BLaER1 treated with 17β-estradiol and CSF1 and Interleukin-3, amounts not matched to agents 10 nM and 100 nM (cell line): ENCODE measurements at regions not wholly inside any gene's neighbourhood (a gene's known extent, or its start where the extent isn't known, plus 50 kb on each side); places are given as distances from the start of the nearest gene placed in this dataset.

Experiments
- H3K27ac ChIP-seq, 11 experiments: shearing (Covaris generic); formaldehyde crosslinking; 2 replicates each; pipeline ENCODE4 v1.8.1; 2022
- H3K27me3 ChIP-seq, 11 experiments: shearing (Covaris generic); formaldehyde crosslinking; 2 replicates each; pipeline ENCODE4 v1.8.1; 2022
- H3K36me3 ChIP-seq, 11 experiments: shearing (Covaris generic); formaldehyde crosslinking; 2 replicates each; pipeline ENCODE4 v1.8.1; 2022
- H3K4me1 ChIP-seq, 10 experiments: shearing (Covaris generic); formaldehyde crosslinking; 2 replicates each; pipeline ENCODE4 v1.8.1; 2022
- H3K4me2 ChIP-seq, 11 experiments: shearing (Covaris generic); formaldehyde crosslinking; 2 replicates each; pipeline ENCODE4 v1.8.1; 2022
- H3K4me3 ChIP-seq, 10 experiments: shearing (Covaris generic); formaldehyde crosslinking; 2 replicates each; pipeline ENCODE4 v1.8.1; 2022
- H3K9ac ChIP-seq, 11 experiments: shearing (Covaris generic); formaldehyde crosslinking; 2 replicates each; pipeline ENCODE4 v1.8.1; 2022
- H3K9me3 ChIP-seq, 11 experiments: shearing (Covaris generic); formaldehyde crosslinking; replicated peaks in 1 of 11; 2 replicates each; pipeline ENCODE4 v1.8.1; 2022
- H4K20me1 ChIP-seq, 11 experiments: shearing (Covaris generic); formaldehyde crosslinking; 2 replicates each; pipeline ENCODE4 v1.8.1; 2022
- Cebpa-rat ChIP-seq, 11 experiments: shearing (Covaris generic); IDR thresholded peaks; 2 replicates each; pipeline ENCODE4 v1.8.1; 2022

- no peak overlapping the region for H3K27ac ChIP-seq
- no peaks in the 10 kb centered on the region for H3K27me3 ChIP-seq
- no peak for TF ChIP-seq Cebpa-rat (IDR thresholded peaks at IDR 0.05)
- H3K4me3 ChIP-seq = no peak overlapping the region
- no peaks in the 10 kb centered on the region for H3K9me3 ChIP-seq
- H3K36me3 ChIP-seq = no peaks in the 10 kb centered on the region
- no peak overlapping the region for H3K9ac ChIP-seq
- H4K20me1 ChIP-seq = no peaks in the 10 kb centered on the region
- H3K4me2 ChIP-seq = no peak overlapping the region
- H3K4me1 ChIP-seq = no peaks in the 10 kb centered on the region
These were observed 68.5 kb upstream of the FHIP2A start for GRCh38 chr10:114753126-114753525.

- H3K27ac ChIP-seq = no peak overlapping the region
These were observed 66.9 kb upstream of the FHIP2A start for GRCh38 chr10:114754445-114755320.

GRCh38 chr10:114755537-114755936 lies 66.0 kb upstream of the FHIP2A start:
- TF ChIP-seq Cebpa-rat (IDR thresholded peaks at IDR 0.05) = no peak
- no peak overlapping the region for H3K4me2 ChIP-seq
- H3K9me3 ChIP-seq = no peaks in the 10 kb centered on the region
- H3K27me3 ChIP-seq = no peaks in the 10 kb centered on the region
- no peaks in the 10 kb centered on the region for H4K20me1 ChIP-seq
- no peak overlapping the region for H3K27ac ChIP-seq
- H3K4me3 ChIP-seq = no peak overlapping the region
- H3K36me3 ChIP-seq = no peaks in the 10 kb centered on the region
- H3K9ac ChIP-seq = no peak overlapping the region
- no peaks in the 10 kb centered on the region for H3K4me1 ChIP-seq

More at GRCh38 chr10:114754445-114755320, 66.9 kb upstream of the FHIP2A start:
- Histone ChIP-seq H3K4me3 (no peak overlapping the region), H3K4me1 (no peaks in the 10 kb centered on the region), H3K27me3 (no peaks in the 10 kb centered on the region), H4K20me1 (no peaks in the 10 kb centered on the region), H3K36me3 (no peaks in the 10 kb centered on the region), H3K9ac (no peak overlapping the region), H3K4me2 (no peak overlapping the region), H3K9me3 (no peaks in the 10 kb centered on the region)
- TF ChIP-seq Cebpa-rat (IDR thresholded peaks at IDR 0.05) = no peak

- Histone ChIP-seq H3K27ac (no peak overlapping the region), H3K4me3 (no peak overlapping the region), H3K9me3 (no peaks in the 10 kb centered on the region), H4K20me1 (no peaks in the 10 kb centered on the region), H3K4me1 (no peaks in the 10 kb centered on the region), H3K36me3 (no peaks in the 10 kb centered on the region), H3K27me3 (no peaks in the 10 kb centered on the region), H3K9ac (no peak overlapping the region), H3K4me2 (no peak overlapping the region)
- no peak for TF ChIP-seq Cebpa-rat (IDR thresholded peaks at IDR 0.05)
These were observed 63.2 kb upstream of the FHIP2A start for GRCh38 chr10:114758331-114758730.

GRCh38 chr10:114761205-114762193 lies 60.1 kb upstream of the FHIP2A start:
- Histone ChIP-seq H3K27ac (no peak overlapping the region), H3K4me1 (no peaks in the 10 kb centered on the region), H3K27me3 (peaks cover 4 to 17% (median 9%) of the 10 kb centered on the region in 11 experiments), H3K4me2 (no peak overlapping the region), H3K4me3 (no peak overlapping the region), H4K20me1 (no peaks in the 10 kb centered on the region), H3K36me3 (no peaks in the 10 kb centered on the region), H3K9me3 (no peaks in the 10 kb centered on the region), H3K9ac (no peak overlapping the region)
- TF ChIP-seq Cebpa-rat (IDR thresholded peaks at IDR 0.05) = no peak

GRCh38 chr10:114762811-114763210 lies 58.8 kb upstream of the FHIP2A start:
- no peak overlapping the region for H3K4me3 ChIP-seq
- no peak overlapping the region for H3K4me2 ChIP-seq
- no peaks in the 10 kb centered on the region for H3K9me3 ChIP-seq
- H3K27me3 ChIP-seq = peaks cover 17 to 30% (median 22%) of the 10 kb centered on the region in 11 experiments
- H4K20me1 ChIP-seq = peaks cover 0 to 4% (median 0%) of the 10 kb centered on the region in 11 experiments; a peak in 1 of 22 replicates
- no peak overlapping the region for H3K27ac ChIP-seq
- no peak overlapping the region for H3K9ac ChIP-seq
- H3K36me3 ChIP-seq = no peaks in the 10 kb centered on the region
- no peak for TF ChIP-seq Cebpa-rat (IDR thresholded peaks at IDR 0.05)
- peaks cover 0 to 6% (median 5%) of the 10 kb centered on the region in 10 experiments; a peak in 13 of 20 replicates for H3K4me1 ChIP-seq

GRCh38 chr10:114764656-114765055 lies 56.9 kb upstream of the FHIP2A start:
- no peak overlapping the region for H3K27ac ChIP-seq
- no peak overlapping the region for H3K4me3 ChIP-seq
- no peak for TF ChIP-seq Cebpa-rat (IDR thresholded peaks at IDR 0.05)
- peaks cover 0 to 4% (median 0%) of the 10 kb centered on the region in 11 experiments; a peak in 2 of 22 replicates for H4K20me1 ChIP-seq
- peaks cover 35 to 48% (median 41%) of the 10 kb centered on the region in 11 experiments for H3K27me3 ChIP-seq
- H3K9me3 ChIP-seq = no peaks in the 10 kb centered on the region
- no peak overlapping the region for H3K9ac ChIP-seq
- H3K36me3 ChIP-seq = no peaks in the 10 kb centered on the region
- H3K4me2 ChIP-seq = no peak overlapping the region
- H3K4me1 ChIP-seq = peaks cover 0 to 7% (median 5%) of the 10 kb centered on the region in 10 experiments; a peak in 13 of 20 replicates

- peaks cover 0 to 4% (median 0%) of the 10 kb centered on the region in 11 experiments; a peak in 2 of 22 replicates for H4K20me1 ChIP-seq
- no peaks in the 10 kb centered on the region for H3K9me3 ChIP-seq
- no peak overlapping the region for H3K27ac ChIP-seq
- H3K9ac ChIP-seq = no peak overlapping the region
- H3K36me3 ChIP-seq = no peaks in the 10 kb centered on the region
- no peak overlapping the region for H3K4me2 ChIP-seq
- peaks cover 0 to 7% (median 5%) of the 10 kb centered on the region in 10 experiments; a peak in 13 of 20 replicates for H3K4me1 ChIP-seq
- TF ChIP-seq Cebpa-rat (IDR thresholded peaks at IDR 0.05) = no peak
- no peak overlapping the region for H3K4me3 ChIP-seq
- peaks cover 38 to 63% (median 50%) of the 10 kb centered on the region in 11 experiments for H3K27me3 ChIP-seq
These were observed 55.1 kb upstream of the FHIP2A start for GRCh38 chr10:114766470-114766869.
